Suppressor macrophage treated with lipopolysaccharide for 1 hour (primary cell): ENCODE measurements at regions not wholly inside any gene's neighbourhood (a gene's known extent, or its start where the extent isn't known, plus 50 kb on each side); places are given as distances from the start of the nearest gene placed in this dataset.

Source experiments
- DNase-seq, 3 donors: peaks; one replicate each; pipeline ENCODE4 v3.0.0-alpha.2; 2020 to 2022

GRCh38 chr10:111131168-111131799, 54.5 kb downstream of the ADRA2A start:
- DNase-seq = no peak

- no peak for DNase-seq
These were observed 60.2 kb downstream of the ADRA2A start for GRCh38 chr10:111137007-111137406.

- no peak for DNase-seq
These were observed 60.8 kb downstream of the ADRA2A start for GRCh38 chr10:111137587-111137986.

- DNase-seq = no peak
These were observed 61.7 kb downstream of the ADRA2A start for GRCh38 chr10:111138544-111138943.

- no peak for DNase-seq
These were observed 62.7 kb downstream of the ADRA2A start for GRCh38 chr10:111139567-111139966.

GRCh38 chr10:111142092-111142768, 65.4 kb downstream of the ADRA2A start:
- no peak for DNase-seq

- no peak for DNase-seq
These were observed 69.3 kb downstream of the ADRA2A start for GRCh38 chr10:111146025-111146640.

GRCh38 chr10:111148025-111148424, 71.2 kb downstream of the ADRA2A start:
- no peak for DNase-seq

GRCh38 chr10:111148440-111148839, 71.6 kb downstream of the ADRA2A start:
- DNase-seq = no peak

- no peak for DNase-seq
These were observed 73.9 kb downstream of the ADRA2A start for GRCh38 chr10:111150691-111151090.

GRCh38 chr10:111151595-111152307, 74.9 kb downstream of the ADRA2A start:
- DNase-seq = no peak

GRCh38 chr10:111156754-111157153, 79.9 kb downstream of the ADRA2A start:
- no peak for DNase-seq

GRCh38 chr10:111158595-111158994, 81.8 kb downstream of the ADRA2A start:
- no peak for DNase-seq

GRCh38 chr10:111161109-111161874, 84.5 kb downstream of the ADRA2A start:
- no peak for DNase-seq

GRCh38 chr10:111171183-111171582, 94.4 kb downstream of the ADRA2A start:
- no peak for DNase-seq

- DNase-seq = no peak
These were observed 99.0 kb downstream of the ADRA2A start for GRCh38 chr10:111175787-111176186.

GRCh38 chr10:111177379-111177778, 100.5 kb downstream of the ADRA2A start:
- no peak for DNase-seq

- DNase-seq = no peak
These were observed 102.7 kb downstream of the ADRA2A start for GRCh38 chr10:111179514-111179913.

- no peak for DNase-seq
These were observed 109.5 kb downstream of the ADRA2A start for GRCh38 chr10:111186358-111186757.

GRCh38 chr10:111187096-111187495, 110.3 kb downstream of the ADRA2A start:
- no peak for DNase-seq

- no peak for DNase-seq
These were observed 122.8 kb downstream of the ADRA2A start for GRCh38 chr10:111199587-111199986.

- no peak for DNase-seq
These were observed 123.8 kb downstream of the ADRA2A start for GRCh38 chr10:111200505-111201186.
